ENCODE measurements at regions not wholly inside any gene's neighbourhood (a gene's known extent, or its start where the extent isn't known, plus 50 kb on each side); places are given as distances from the start of the nearest gene placed in this dataset.

DNA sequence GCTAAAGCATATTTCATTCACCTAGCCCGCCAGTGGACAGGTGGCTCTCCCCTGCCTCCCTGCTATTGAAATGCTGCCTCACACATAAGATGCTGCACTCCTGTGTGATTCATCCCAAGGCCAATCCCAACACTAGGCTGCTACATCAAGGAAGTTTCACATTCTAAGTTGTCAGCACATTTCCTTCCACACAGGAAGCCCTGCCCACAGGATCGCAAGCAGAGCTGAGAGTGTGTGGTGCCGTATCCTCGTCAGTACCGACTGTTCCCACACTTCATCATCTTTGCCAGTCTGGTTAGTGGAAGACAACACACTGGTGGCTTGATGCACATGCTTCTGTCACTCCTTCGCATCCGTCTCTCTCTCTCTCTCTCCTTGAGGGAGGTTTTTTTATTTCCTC lies 194.3 kb upstream of the PPP2R2D start:
- H3K36me3 ChIP-seq = no peaks in the 10 kb centered on the region
- no peak overlapping the region for H3K4me3 ChIP-seq
- H3K27me3 ChIP-seq (replicated peaks; ENCODE audit: insufficient read depth) = no peaks in the 10 kb centered on the region
- no peaks in the 10 kb centered on the region for H3K4me1 ChIP-seq (ENCODE audit: control insufficient read depth in 1 of 2, low read depth in 2 of 2)
- DNase-seq (ENCODE audit: low spot score) (no peak), ATAC-seq (ENCODE audit: insufficient number of reproducible peaks, low FRiP score, low read depth) (no peak)
- no peak overlapping the region for H3K27ac ChIP-seq
- TF ChIP-seq, protein P1, sequence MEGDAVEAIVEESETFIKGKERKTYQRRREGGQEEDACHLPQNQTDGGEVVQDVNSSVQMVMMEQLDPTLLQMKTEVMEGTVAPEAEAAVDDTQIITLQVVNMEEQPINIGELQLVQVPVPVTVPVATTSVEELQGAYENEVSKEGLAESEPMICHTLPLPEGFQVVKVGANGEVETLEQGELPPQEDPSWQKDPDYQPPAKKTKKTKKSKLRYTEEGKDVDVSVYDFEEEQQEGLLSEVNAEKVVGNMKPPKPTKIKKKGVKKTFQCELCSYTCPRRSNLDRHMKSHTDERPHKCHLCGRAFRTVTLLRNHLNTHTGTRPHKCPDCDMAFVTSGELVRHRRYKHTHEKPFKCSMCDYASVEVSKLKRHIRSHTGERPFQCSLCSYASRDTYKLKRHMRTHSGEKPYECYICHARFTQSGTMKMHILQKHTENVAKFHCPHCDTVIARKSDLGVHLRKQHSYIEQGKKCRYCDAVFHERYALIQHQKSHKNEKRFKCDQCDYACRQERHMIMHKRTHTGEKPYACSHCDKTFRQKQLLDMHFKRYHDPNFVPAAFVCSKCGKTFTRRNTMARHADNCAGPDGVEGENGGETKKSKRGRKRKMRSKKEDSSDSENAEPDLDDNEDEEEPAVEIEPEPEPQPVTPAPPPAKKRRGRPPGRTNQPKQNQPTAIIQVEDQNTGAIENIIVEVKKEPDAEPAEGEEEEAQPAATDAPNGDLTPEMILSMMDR (IDR thresholded peaks at IDR 0.05) = no peak
- H3K9me3 ChIP-seq = peaks cover 4% of the 10 kb centered on the region

DNA sequence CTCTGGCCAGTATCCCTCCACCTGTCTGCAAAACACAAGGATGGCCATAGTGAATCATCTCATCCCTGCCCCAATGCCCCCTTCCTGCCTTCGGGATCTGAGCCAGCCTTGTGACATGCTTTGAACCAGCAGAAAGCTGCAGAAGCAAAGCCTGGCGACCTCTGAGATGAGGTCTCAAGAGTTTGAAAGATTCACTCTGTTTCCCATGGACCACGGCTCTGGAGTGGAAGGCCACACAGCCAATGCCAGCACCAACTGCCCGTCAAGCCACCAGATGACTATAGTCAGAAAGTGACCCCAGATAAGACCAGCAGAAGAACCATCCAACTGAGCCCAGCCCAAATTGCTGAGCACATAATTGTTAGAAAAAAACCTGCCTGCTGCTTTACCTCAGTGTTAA lies 193.9 kb upstream of the PPP2R2D start:
- no peak overlapping the region for H3K27ac ChIP-seq
- ATAC-seq (ENCODE audit: insufficient number of reproducible peaks, low FRiP score, low read depth) (no peak), DNase-seq (ENCODE audit: low spot score) (no peak)
- H3K27me3 ChIP-seq (replicated peaks; ENCODE audit: insufficient read depth) = no peaks in the 10 kb centered on the region
- TF ChIP-seq, protein P1 (IDR thresholded peaks at IDR 0.05) = no peak
- peaks cover 4% of the 10 kb centered on the region for H3K9me3 ChIP-seq
- H3K4me1 ChIP-seq (ENCODE audit: control insufficient read depth in 1 of 2, low read depth in 2 of 2) = no peaks in the 10 kb centered on the region
- H3K36me3 ChIP-seq = no peaks in the 10 kb centered on the region
- H3K4me3 ChIP-seq = no peak overlapping the region

DNA sequence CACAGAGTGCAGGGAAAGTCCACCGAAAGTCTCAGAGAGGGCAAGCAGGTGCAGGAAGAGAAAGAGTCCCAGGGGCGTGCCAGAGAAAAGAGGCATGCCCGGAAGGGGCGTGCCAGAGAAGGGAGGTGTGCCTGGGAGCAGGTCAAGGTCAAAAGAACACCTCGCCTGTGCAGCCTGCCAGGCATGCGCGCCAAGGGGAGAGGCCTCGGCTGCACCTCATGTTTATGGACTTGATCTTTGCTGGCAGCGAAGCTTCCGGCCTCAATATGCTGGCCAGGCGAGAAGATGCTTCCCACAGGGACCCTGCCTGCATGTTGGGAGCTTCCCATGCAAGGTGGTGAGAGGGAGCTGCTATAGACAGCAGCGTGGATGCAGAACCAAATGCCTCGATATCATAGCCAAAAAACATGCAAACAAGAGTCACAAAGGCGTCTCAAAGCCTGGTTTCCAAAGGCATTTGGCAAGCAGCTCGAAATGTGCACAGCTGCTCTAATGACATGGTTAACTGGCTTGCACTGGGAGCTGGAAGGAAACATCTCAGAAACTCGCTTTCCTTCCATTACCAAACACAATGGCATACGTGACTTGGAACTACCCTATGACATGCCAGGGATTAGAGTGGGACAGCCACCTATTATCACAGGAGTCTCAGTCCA lies 192.5 kb upstream of the PPP2R2D start:
- TF ChIP-seq, protein P1 (IDR thresholded peaks at IDR 0.05) = no peak
- Histone ChIP-seq H3K27me3 (replicated peaks; ENCODE audit: insufficient read depth) (no peaks in the 10 kb centered on the region), H3K4me1 (ENCODE audit: control insufficient read depth in 1 of 2, low read depth in 2 of 2) (no peaks in the 10 kb centered on the region), H3K27ac (no peak overlapping the region), H3K9me3 (peaks cover 4% of the 10 kb centered on the region), H3K36me3 (no peaks in the 10 kb centered on the region), H3K4me3 (no peak overlapping the region)
- DNase-seq (ENCODE audit: low spot score) = no peak
- ATAC-seq (ENCODE audit: insufficient number of reproducible peaks, low FRiP score, low read depth) = no peak

DNA sequence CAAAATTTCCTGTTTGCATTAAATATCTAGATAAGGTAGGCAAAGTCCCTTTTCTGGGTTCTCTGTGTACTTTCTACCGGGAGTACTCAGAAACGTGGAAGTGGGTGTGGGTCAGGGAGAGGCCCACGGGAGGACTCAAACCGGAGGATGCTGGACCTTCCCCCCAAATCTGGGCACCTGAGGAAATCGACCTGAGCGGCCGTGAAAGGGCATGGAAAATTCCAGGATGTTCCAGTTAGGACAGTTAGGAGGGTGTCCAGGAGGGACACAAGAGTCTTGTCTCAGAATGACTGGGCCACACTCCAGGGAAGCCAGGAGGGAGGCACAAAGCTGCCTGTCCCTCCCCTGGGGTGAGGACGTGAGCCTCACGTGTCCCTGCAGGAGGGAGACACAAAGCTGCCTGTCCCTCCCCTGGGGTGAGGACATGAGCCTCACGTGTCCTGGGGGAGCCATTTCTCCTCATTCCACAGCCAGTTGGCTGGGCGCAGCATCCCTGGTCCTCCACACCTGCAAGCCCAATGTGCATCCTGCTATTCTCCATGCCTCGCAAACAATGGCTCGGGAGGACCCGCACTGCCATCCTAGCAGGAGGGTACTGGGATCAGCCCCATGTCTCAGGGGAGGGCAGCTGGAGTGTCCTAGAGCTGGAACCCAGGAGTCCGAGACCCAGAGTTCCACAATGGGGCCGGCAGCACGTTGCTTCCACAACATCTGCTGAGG lies 190.5 kb upstream of the PPP2R2D start:
- ATAC-seq (ENCODE audit: insufficient number of reproducible peaks, low FRiP score, low read depth) (no peak), DNase-seq (ENCODE audit: low spot score) (no peak)
- Histone ChIP-seq H3K9me3 (peaks cover 4% of the 10 kb centered on the region), H3K4me1 (ENCODE audit: control insufficient read depth in 1 of 2, low read depth in 2 of 2) (no peaks in the 10 kb centered on the region), H3K27ac (no peak overlapping the region), H3K27me3 (replicated peaks; ENCODE audit: insufficient read depth) (no peaks in the 10 kb centered on the region), H3K4me3 (no peak overlapping the region), H3K36me3 (no peaks in the 10 kb centered on the region)
- TF ChIP-seq, protein P1 (IDR thresholded peaks at IDR 0.05) = no peak

DNA sequence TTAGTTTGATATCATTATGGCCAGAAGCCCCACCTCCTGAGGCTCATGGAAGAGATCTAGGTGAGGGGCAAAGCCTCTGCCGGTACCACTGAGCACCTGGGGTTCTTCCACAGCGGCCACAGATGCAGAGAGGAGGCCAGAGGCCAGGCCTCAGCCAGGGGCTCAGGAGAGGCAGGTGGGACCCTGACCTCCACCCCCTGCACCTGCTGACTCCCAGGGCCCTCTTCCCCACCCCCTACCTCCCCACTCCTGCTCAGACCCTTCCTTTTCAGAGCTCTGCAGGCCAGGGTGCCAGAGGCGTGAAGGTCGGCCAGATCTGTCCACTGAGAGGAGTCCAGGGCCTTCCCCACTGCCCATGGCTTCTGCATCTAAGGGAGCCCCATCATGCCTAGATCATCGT lies 178.7 kb upstream of the PPP2R2D start:
- Histone ChIP-seq H3K27me3 (replicated peaks; ENCODE audit: insufficient read depth) (no peaks in the 10 kb centered on the region), H3K9me3 (no peaks in the 10 kb centered on the region), H3K36me3 (no peaks in the 10 kb centered on the region), H3K4me3 (no peak overlapping the region), H3K4me1 (ENCODE audit: control insufficient read depth in 1 of 2, low read depth in 2 of 2) (no peaks in the 10 kb centered on the region), H3K27ac (no peak overlapping the region)
- TF ChIP-seq, protein P1 (IDR thresholded peaks at IDR 0.05) = no peak
- no peak for ATAC-seq (ENCODE audit: insufficient number of reproducible peaks, low FRiP score, low read depth)
- DNase-seq (ENCODE audit: low spot score) = no peak

Data from thoracic aorta (tissue), 2 donors.